Kidney (tissue), 13 donors: ENCODE measurements at regions not wholly inside any gene's neighbourhood (a gene's known extent, or its start where the extent isn't known, plus 50 kb on each side); places are given as distances from the start of the nearest gene placed in this dataset.

Source experiments
- DNase-seq, 5 donors: peaks; one replicate each; pipeline ENCODE4 v3.0.0-alpha.2; 2013 to 2020
- FAIRE-seq: peaks from 2 replicates; lab custom pipeline; 2012; peaks lifted over from hg19 to GRCh38; lab: Jason Lieb, UNC
- H3K27ac ChIP-seq, 2 donors: one replicate each; pipeline ENCODE4 v1.7.0; 2013; ENCODE audit warnings: low read depth in 2 of 2, low read length in 2 of 2, inconsistent platforms in 1 of 2
- H3K27me3 ChIP-seq: one replicate; pipeline ENCODE4 v1.7.1; 2013; ENCODE audit warnings: low read length, inconsistent platforms; ENCODE audit not compliant: control insufficient read depth, insufficient read depth
- H3K36me3 ChIP-seq, 3 donors: one replicate each; pipeline versions ENCODE4 v1.7.0 to v1.7.1; 2013; ENCODE audit warnings: low read length in 3 of 3, control low read depth in 1 of 3, inconsistent platforms in 1 of 3; ENCODE audit not compliant: insufficient read depth in 3 of 3, control insufficient read depth in 2 of 3
- H3K4me1 ChIP-seq, 3 donors: one replicate each; pipeline versions ENCODE4 v1.7.0 to v1.7.1; 2013; ENCODE audit warnings: low read length in 3 of 3, inconsistent platforms in 1 of 3, low read depth in 1 of 3; ENCODE audit not compliant: control insufficient read depth in 2 of 3, insufficient read depth in 2 of 3
- H3K4me3 ChIP-seq, 3 donors: one replicate each; pipeline versions ENCODE4 v1.7.0 to v1.8.1; 2013; ENCODE audit warnings: low read length in 3 of 3, control low read depth in 1 of 3, inconsistent platforms in 1 of 3
- H3K9ac ChIP-seq, 3 donors: one replicate each; pipeline versions ENCODE4 v1.7.0 to v1.7.1; 2013; ENCODE audit warnings: low read length in 3 of 3, control low read depth in 1 of 3, inconsistent platforms in 1 of 3
- H3K9me3 ChIP-seq, 3 donors: one replicate each; pipeline versions ENCODE4 v1.7.0 to v1.7.1; 2013; ENCODE audit warnings: low read length in 3 of 3, control low read depth in 1 of 3, inconsistent platforms in 1 of 3; ENCODE audit not compliant: control insufficient read depth in 2 of 3, insufficient read depth in 1 of 3
- CTCF ChIP-seq: IDR thresholded peaks from 3 replicates; pipeline ENCODE4 v1.5.1; 2012; ENCODE audit warnings: mild to moderate bottlenecking, moderate library complexity, borderline replicate concordance; ENCODE audit not compliant: insufficient read depth; ENCODE audit errors: extremely low read depth
- intact Hi-C: fragments of 100-400 bp; cut with DNase I; formaldehyde crosslinking; loops from one replicate; pipeline ENCODE4 v1.11.1; 2022
- donor health status: control.
- donor health status: control.
- donor health status: control.
- donor health status: control.
- donor health status: control.
- donor health status: DM: yes; HTN: yes; CAD: no.
- donor health status: Normal renal cell carcinoma (clear cell type).

DNA sequence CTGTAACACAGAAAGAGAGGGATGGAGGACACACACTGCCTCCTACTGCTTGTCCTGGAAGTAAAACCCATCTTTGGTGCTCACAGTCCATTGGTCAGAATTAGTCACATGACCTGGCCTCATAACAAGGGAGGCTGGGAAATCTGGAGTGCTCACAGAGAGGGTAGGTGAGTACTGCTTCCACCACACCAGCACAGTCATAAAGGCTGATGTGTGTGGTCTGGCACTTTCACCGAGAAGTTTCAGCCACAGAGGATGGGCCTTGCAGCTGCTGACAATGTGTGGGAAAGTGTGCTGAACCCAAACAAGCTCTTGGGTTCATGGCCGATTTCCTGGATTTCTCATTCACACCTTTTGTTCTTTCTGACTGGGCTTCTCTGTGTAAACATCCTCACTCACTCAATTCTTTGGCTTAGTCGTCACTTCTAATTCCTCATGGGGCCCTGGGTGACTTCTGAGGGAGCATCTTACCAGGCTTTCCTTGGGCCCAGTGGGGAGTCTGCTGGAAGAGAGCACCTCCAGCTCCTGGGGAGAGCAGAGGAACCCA lies 100.7 kb downstream of the ASB7 start:
- Histone ChIP-seq H3K36me3 (no peaks in the 10 kb centered on the region), H3K27me3 (no peaks in the 10 kb centered on the region), H3K4me1 (no peaks in the 10 kb centered on the region), H3K9ac (no peak overlapping the region), H3K27ac (no peak overlapping the region), H3K9me3 (no peaks in the 10 kb centered on the region), H3K4me3 (no peak overlapping the region)
- no peak for TF ChIP-seq CTCF
- FAIRE-seq (no peak), DNase-seq (peak in 1 of 5 donors; percentile 4)
- intact Hi-C loops: no loop called here

DNA sequence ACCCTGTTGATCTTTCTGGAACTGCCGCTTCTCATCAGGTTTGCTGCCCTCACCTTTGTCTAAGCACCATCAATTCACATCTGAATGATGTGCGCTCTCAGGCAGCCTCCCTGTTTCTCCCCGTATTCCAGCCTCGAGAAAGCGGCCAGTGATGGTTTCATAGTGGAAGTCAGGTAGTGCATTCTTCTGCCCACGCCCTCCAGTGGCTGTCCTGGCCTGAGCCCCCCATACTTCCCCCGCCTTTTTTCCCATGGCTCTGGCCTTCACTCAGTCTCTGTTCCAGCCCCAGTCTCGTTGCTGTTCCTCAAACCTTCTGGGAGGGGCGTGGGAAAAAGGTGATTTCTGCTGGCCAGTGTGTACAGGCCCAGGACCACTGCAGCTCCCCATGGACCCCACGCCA lies 101.3 kb downstream of the ASB7 start:
- H3K4me3 ChIP-seq: no peak overlapping the region
- intact Hi-C loops: no loop called here
- no peak overlapping the region for H3K9ac ChIP-seq
- no peaks in the 10 kb centered on the region for H3K27me3 ChIP-seq
- no peaks in the 10 kb centered on the region for H3K36me3 ChIP-seq
- TF ChIP-seq CTCF: no peak
- H3K27ac ChIP-seq: no peak overlapping the region
- DNase-seq: peak in 1 of 5 donors; percentile 26
- H3K9me3 ChIP-seq: no peaks in the 10 kb centered on the region
- no peak for FAIRE-seq
- H3K4me1 ChIP-seq: no peaks in the 10 kb centered on the region

DNA sequence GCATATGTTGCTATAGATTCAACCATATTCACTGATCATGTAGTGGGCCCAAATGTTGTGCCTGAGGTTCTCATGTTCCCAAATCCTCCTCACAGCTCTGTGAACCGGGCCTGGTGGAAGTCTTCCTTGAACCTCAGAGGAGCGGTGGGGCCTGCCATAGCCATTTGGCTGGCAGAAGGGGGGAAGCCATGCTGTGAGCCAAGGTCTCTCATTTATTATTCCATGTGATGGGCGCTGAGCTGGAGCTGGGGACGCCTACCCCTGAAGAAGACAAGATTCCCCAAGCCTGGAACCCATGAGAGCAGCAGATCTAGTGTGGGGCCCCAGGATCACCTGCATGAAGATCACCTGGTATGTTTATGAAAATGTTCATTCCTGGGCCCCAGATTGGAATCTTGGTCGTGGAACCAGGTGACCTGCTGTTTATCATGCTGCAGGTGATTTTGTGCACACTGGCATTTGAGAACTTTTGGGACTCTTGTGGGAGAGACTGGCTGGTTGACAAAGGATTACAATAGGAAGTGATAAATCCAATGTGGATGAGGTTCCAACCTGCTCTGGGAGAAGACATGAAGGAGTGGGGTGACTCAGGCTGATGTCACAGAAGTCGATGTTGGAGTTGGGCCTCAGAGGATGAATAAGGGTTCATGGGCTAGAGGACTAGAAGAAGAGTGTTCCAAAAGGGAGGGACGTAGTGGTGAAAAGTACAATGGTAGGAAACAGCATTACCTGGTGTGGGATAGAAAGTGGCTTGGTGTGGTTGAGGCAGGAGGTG lies 102.1 kb downstream of the ASB7 start:
- H3K27me3 ChIP-seq: no peaks in the 10 kb centered on the region
- intact Hi-C loops: no loop called here
- H3K36me3 ChIP-seq: no peaks in the 10 kb centered on the region
- H3K9me3 ChIP-seq: no peaks in the 10 kb centered on the region
- DNase-seq: peak in 1 of 5 donors; percentile 9
- no peak overlapping the region for H3K27ac ChIP-seq
- no peak for FAIRE-seq
- no peak overlapping the region for H3K9ac ChIP-seq
- H3K4me1 ChIP-seq: no peaks in the 10 kb centered on the region
- no peak for TF ChIP-seq CTCF
- no peak overlapping the region for H3K4me3 ChIP-seq

DNA sequence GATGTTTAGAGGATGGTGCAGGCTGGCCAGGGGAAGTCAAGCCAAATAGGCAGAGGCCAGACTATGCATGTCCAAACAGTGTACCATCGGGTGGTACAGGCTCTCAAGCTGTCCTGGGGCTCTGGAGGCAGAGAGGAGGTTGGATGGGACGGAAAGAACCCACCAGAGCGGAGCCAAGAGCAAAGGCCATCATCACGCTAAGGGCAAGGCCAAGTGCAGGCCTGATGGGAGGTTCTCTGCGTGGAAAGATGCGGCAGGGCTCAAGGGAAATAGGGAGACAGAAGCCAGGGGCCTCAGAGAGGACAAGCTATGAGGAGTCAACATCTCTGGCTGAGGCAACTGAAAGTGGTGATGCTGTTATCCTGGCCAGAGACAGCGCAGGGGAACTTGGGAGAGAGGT lies 102.7 kb downstream of the ASB7 start:
- intact Hi-C loops: no loop called here
- H3K9ac ChIP-seq: no peak overlapping the region
- no peak for DNase-seq

More for the DNA sequence above, 102.7 kb downstream of the ASB7 start:
- TF ChIP-seq CTCF: no peak
- no peak for FAIRE-seq
- Histone ChIP-seq H3K27me3 (no peaks in the 10 kb centered on the region), H3K27ac (no peak overlapping the region), H3K4me1 (no peaks in the 10 kb centered on the region), H3K4me3 (no peak overlapping the region), H3K36me3 (no peaks in the 10 kb centered on the region), H3K9me3 (no peaks in the 10 kb centered on the region)
